Activated naive CD8-positive, alpha-beta T cell treated with anti-CD3 and anti-CD28 coated beads, Interleukin-2, amount 50 U/mL, for 24 hours (primary cell): ENCODE measurements at regions not wholly inside any gene's neighbourhood (a gene's known extent, or its start where the extent isn't known, plus 50 kb on each side); places are given as distances from the start of the nearest gene placed in this dataset.
"Not testable (repeated sequence)": the region's sequence is repeated elsewhere in the genome, so short reads cannot be mapped to it uniquely, and the experiment has no call there.

Experiments used
- ATAC-seq: fragments of 150-1000 bp; cut with Tn5 transposase; one replicate; pipeline ENCODE4 v1.10.0; 2021
- DNase-seq: peaks from one replicate; pipeline ENCODE4 v3.0.0; 2021
- H3K27ac Mint-ChIP-seq: one replicate; pipeline ENCODE4 v1.8.0; 2021; ENCODE audit warnings: mild to moderate bottlenecking, mixed read lengths
- H3K27me3 Mint-ChIP-seq: one replicate; pipeline ENCODE4 v1.8.0; 2021; ENCODE audit warnings: mixed read lengths
- H3K36me3 Mint-ChIP-seq: one replicate; pipeline ENCODE4 v1.8.0; 2021; ENCODE audit warnings: low read depth, mixed read lengths
- H3K4me1 Mint-ChIP-seq: one replicate; pipeline ENCODE4 v1.8.0; 2021; ENCODE audit warnings: mixed read lengths
- H3K4me3 Mint-ChIP-seq: one replicate; pipeline ENCODE4 v1.8.0; 2021; ENCODE audit warnings: mild to moderate bottlenecking, moderate library complexity, mixed read lengths
- H3K9me3 Mint-ChIP-seq: one replicate; pipeline ENCODE4 v1.8.0; 2021; ENCODE audit warnings: mixed read lengths

- no peaks in the 10 kb centered on the region for H3K4me1 Mint-ChIP-seq
- peaks cover 95% of the 10 kb centered on the region for H3K36me3 Mint-ChIP-seq
- peaks cover 71% of the 10 kb centered on the region for H3K9me3 Mint-ChIP-seq
- no peaks in the 10 kb centered on the region for H3K27me3 Mint-ChIP-seq
- no peak overlapping the region for H3K27ac Mint-ChIP-seq
- DNase-seq (no peak), ATAC-seq (no peak)
- H3K4me3 Mint-ChIP-seq, result no peak overlapping the region
Observed at GRCh38 chr16:31745900-31746299, 127.7 kb upstream of the ZNF267 start.

- ATAC-seq (no peak), DNase-seq (no peak)
- Mint-ChIP-seq H3K4me1 (no peaks in the 10 kb centered on the region), H3K27ac (no peak overlapping the region), H3K9me3 (peaks cover 72% of the 10 kb centered on the region), H3K36me3 (peaks cover 90% of the 10 kb centered on the region), H3K27me3 (no peaks in the 10 kb centered on the region), H3K4me3 (no peak overlapping the region)
Observed at GRCh38 chr16:31754998-31755615, 118.5 kb upstream of the ZNF267 start.

GRCh38 chr16:31764103-31764502, 109.5 kb upstream of the ZNF267 start:
- Mint-ChIP-seq H3K9me3 (peaks cover 63% of the 10 kb centered on the region), H3K36me3 (peaks cover 57% of the 10 kb centered on the region), H3K4me3 (no peak overlapping the region), H3K27ac (no peak overlapping the region), H3K4me1 (no peaks in the 10 kb centered on the region), H3K27me3 (no peaks in the 10 kb centered on the region)
- ATAC-seq, result no peak
- no peak for DNase-seq

DNA sequence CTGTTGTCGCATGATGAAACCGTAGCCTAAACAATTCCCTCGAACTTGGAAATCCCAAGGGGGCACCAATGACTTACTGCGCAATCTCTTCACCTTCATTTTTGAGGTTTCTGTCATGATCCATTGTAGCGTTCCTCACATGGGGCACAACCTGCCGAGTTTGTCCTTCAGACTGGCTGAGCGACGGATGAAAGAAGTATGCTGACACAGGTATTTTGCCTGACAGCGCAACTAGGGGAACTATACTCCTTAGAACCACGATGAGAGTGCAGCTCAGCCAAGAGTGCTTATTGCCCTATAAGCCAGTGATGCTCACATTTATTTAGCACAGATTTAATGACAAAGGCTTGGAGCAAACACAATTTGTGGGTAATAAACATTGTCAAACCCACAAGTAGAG, 106.3 kb upstream of the ZNF267 start:
- Mint-ChIP-seq H3K27ac (no peak overlapping the region), H3K4me1 (no peaks in the 10 kb centered on the region), H3K9me3 (peaks cover 56% of the 10 kb centered on the region), H3K4me3 (no peak overlapping the region), H3K27me3 (no peaks in the 10 kb centered on the region), H3K36me3 (peaks cover 40% of the 10 kb centered on the region)
- ATAC-seq, result no peak
- DNase-seq, result no peak

DNA sequence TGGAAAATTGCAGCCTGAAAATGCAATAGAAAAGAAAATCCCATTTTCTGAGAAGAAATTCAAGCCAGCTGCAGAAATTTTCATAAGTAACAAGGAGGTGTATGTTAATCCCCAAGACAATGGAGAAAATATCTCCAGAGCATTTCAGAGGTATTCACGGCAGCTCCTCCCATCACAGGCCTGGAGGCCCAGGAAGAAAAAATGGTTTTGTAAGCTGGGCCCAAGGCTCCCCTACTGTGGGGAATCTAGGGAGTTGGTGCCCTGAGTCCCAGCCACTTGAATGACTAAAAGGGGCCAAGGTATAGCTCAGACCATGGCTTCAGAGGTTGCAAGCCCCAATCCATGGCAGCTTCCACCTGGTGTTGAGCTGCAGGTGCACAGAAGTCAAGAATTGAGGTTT, 93.3 kb upstream of the ZNF267 start:
- no peak for ATAC-seq
- no peak for DNase-seq
- Mint-ChIP-seq H3K27ac (no peak overlapping the region), H3K9me3 (peaks cover 67% of the 10 kb centered on the region), H3K27me3 (no peaks in the 10 kb centered on the region), H3K4me1 (no peaks in the 10 kb centered on the region), H3K4me3 (no peak overlapping the region), H3K36me3 (peaks cover 16% of the 10 kb centered on the region)

- H3K4me3 Mint-ChIP-seq, result no peak overlapping the region
- DNase-seq, result no peak
- no peaks in the 10 kb centered on the region for H3K4me1 Mint-ChIP-seq
- H3K27ac Mint-ChIP-seq, result no peak overlapping the region
- peaks cover 5% of the 10 kb centered on the region for H3K36me3 Mint-ChIP-seq
- peaks cover 2% of the 10 kb centered on the region for H3K27me3 Mint-ChIP-seq
- ATAC-seq, result no peak
- H3K9me3 Mint-ChIP-seq, result peaks cover 64% of the 10 kb centered on the region
Observed at GRCh38 chr16:31785126-31785525, 88.5 kb upstream of the ZNF267 start.

DNA sequence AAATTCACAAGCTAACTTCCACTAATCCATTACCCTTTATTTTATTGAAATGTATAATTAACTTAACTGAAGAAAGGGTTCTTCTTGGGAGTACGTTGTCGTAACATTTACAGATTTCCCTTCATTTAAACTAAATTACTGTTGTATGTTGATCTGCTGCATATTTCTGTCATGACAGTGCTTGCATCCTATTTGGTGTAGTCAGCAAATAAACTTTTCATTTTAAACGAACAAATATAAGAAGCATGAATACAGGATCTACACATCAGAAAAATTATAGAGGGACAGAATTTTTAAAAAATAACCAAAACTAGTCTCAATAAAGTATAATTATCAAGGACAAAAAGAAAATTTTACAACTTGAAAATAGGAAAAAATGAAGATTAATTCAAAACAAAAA, 66.5 kb upstream of the ZNF267 start:
- Mint-ChIP-seq H3K27ac (no peak overlapping the region), H3K36me3 (no peaks in the 10 kb centered on the region), H3K27me3 (peaks cover 10% of the 10 kb centered on the region), H3K4me3 (no peak overlapping the region), H3K4me1 (no peaks in the 10 kb centered on the region), H3K9me3 (peaks cover 1% of the 10 kb centered on the region)
- ATAC-seq, result no peak
- no peak for DNase-seq

DNA sequence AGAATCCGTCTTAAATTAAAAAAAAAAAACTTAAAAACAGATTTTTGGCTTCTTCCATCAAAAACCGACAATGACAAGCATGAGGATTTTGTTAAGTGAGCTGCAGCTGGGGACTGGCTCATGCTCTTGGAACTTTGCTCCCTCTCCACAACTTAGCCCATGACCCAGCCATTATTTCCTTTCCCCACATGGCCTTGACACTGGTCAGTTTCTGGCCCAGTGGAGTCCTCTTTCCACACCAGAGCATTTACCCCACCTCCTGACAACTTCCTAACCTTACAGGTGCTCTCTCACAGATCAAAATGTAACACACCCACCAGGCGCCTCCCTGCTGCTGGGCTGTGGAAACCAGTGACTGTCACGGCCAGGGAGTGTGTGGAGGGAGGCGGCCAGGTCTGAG, 62.7 kb upstream of the ZNF267 start:
- no peak overlapping the region for H3K4me3 Mint-ChIP-seq
- no peaks in the 10 kb centered on the region for H3K36me3 Mint-ChIP-seq
- DNase-seq, result no peak
- H3K4me1 Mint-ChIP-seq, result no peaks in the 10 kb centered on the region
- peaks cover 12% of the 10 kb centered on the region for H3K27me3 Mint-ChIP-seq
- no peaks in the 10 kb centered on the region for H3K9me3 Mint-ChIP-seq
- no peak for ATAC-seq
- no peak overlapping the region for H3K27ac Mint-ChIP-seq

DNA sequence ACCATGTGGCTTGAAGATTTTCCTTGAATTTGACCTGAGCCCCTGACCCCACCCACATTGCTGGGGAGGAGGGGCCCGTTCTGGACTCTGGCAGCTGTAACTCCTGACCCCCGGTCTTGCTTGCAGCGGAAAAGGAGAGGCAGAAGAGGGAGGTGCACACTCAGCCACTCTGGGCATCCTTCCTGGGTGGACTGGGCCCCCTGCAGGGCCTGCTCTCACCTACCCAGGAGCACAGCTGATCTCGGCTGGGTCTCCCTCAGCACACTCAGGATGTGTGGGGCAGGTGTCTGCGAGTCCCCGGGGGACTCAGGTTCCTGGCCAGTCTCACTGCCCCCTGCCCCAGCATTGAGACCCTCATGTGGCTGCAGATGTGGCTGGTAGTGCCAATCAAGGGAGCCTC, 57.5 kb upstream of the ZNF267 start:
- H3K27ac Mint-ChIP-seq, H3K4me1 Mint-ChIP-seq, ATAC-seq, H3K4me3 Mint-ChIP-seq, DNase-seq, H3K36me3 Mint-ChIP-seq, H3K9me3 Mint-ChIP-seq: not testable (repeated sequence)
- peaks cover 19% of the 10 kb centered on the region for H3K27me3 Mint-ChIP-seq

GRCh38 chr16:31819386-31819785, 54.2 kb upstream of the ZNF267 start:
- no peak for ATAC-seq
- Mint-ChIP-seq H3K9me3 (peaks cover 5% of the 10 kb centered on the region), H3K36me3 (no peaks in the 10 kb centered on the region), H3K27ac (no peak overlapping the region), H3K4me3 (no peak overlapping the region), H3K4me1 (no peaks in the 10 kb centered on the region), H3K27me3 (peaks cover 29% of the 10 kb centered on the region)
- no peak for DNase-seq

DNA sequence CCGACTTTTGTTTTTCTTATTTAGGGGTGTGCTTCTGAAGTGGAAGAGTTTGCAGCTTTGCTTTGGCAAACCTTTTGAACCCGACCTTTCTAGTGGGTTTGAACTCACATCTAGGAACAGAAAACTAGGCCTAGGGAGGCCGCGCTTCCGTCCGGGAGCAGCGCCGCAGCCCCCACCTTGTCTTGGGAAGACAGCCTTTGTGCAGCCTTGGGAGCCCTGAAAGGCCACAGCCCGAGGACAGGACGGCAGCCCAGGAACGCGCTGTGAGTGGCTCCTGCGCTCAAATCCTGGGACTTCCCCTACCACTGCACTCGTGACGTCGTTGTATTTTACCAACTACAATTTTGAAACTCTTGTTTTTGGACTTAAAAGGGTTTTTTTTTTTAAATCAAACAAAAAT, 53.7 kb upstream of the ZNF267 start:
- DNase-seq, result no peak
- Mint-ChIP-seq H3K4me3 (no peak overlapping the region), H3K27me3 (peaks cover 31% of the 10 kb centered on the region), H3K9me3 (peaks cover 5% of the 10 kb centered on the region), H3K36me3 (no peaks in the 10 kb centered on the region), H3K4me1 (no peaks in the 10 kb centered on the region), H3K27ac (no peak overlapping the region)
- no peak for ATAC-seq
